ENCODE measurements at regions not wholly inside any gene's neighbourhood (a gene's known extent, or its start where the extent isn't known, plus 50 kb on each side); places are given as distances from the start of the nearest gene placed in this dataset.
"Not testable (repeated sequence)": the region's sequence is repeated elsewhere in the genome, so short reads cannot be mapped to it uniquely, and the experiment has no call there.

DNA sequence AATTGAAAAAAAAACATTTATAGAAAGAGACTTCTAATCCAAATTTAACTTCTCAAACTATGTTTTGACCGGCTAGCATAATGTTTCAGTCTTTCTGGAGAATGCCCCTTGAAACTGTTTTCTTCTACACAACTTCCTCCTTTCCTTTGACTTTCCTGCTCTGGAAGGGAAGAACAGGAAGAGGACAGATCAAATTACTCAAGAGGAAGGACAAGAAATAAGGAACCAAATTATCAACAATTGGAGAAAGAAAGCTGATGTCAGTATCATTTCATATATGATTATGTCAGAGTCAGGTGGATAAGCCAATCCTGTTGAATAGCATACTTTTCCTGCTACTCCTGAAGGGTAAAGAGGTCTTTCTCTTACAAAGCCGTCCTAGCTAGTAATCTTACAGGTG, 83.2 kb upstream of the TRIM77 start:
- TF ChIP-seq POLR2A (IDR thresholded peaks at IDR 0.05; ENCODE audit: low read depth) = not testable (repeated sequence)
- TF ChIP-seq, protein P1, sequence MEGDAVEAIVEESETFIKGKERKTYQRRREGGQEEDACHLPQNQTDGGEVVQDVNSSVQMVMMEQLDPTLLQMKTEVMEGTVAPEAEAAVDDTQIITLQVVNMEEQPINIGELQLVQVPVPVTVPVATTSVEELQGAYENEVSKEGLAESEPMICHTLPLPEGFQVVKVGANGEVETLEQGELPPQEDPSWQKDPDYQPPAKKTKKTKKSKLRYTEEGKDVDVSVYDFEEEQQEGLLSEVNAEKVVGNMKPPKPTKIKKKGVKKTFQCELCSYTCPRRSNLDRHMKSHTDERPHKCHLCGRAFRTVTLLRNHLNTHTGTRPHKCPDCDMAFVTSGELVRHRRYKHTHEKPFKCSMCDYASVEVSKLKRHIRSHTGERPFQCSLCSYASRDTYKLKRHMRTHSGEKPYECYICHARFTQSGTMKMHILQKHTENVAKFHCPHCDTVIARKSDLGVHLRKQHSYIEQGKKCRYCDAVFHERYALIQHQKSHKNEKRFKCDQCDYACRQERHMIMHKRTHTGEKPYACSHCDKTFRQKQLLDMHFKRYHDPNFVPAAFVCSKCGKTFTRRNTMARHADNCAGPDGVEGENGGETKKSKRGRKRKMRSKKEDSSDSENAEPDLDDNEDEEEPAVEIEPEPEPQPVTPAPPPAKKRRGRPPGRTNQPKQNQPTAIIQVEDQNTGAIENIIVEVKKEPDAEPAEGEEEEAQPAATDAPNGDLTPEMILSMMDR (IDR thresholded peaks at IDR 0.05) = not testable (repeated sequence)

Measured in esophagus muscularis mucosa (tissue), 3 donors.